Neuronal stem cell (in vitro differentiated cells): ENCODE measurements at regions not wholly inside any gene's neighbourhood (a gene's known extent, or its start where the extent isn't known, plus 50 kb on each side); places are given as distances from the start of the nearest gene placed in this dataset.
"Not testable (repeated sequence)": the region's sequence is repeated elsewhere in the genome, so short reads cannot be mapped to it uniquely, and the experiment has no call there.

ENCODE experiments used
- DNase-seq: peaks from one replicate; pipeline ENCODE4 v3.0.0-alpha.2; 2013; ENCODE audit warnings: low spot score
- H2AFZ ChIP-seq: one replicate; pipeline ENCODE4 v1.6.1; 2013; ENCODE audit warnings: mild to moderate bottlenecking, low read length, inconsistent platforms
- H2AK5ac ChIP-seq: 2 replicates; pipeline ENCODE4 v1.6.1; 2013; ENCODE audit warnings: low read depth, mild to moderate bottlenecking, inconsistent platforms, low read length, moderate library complexity, mixed read lengths
- H2BK120ac ChIP-seq: 2 replicates; pipeline ENCODE4 v1.6.1; 2013; ENCODE audit warnings: low read depth, mild to moderate bottlenecking, inconsistent platforms, low read length, moderate library complexity, mixed read lengths
- H2BK12ac ChIP-seq: one replicate; pipeline ENCODE4 v1.6.1; 2013; ENCODE audit warnings: low read length, inconsistent platforms
- H2BK15ac ChIP-seq: 2 replicates; pipeline ENCODE4 v1.6.1; 2013; ENCODE audit warnings: mild to moderate bottlenecking, low read length, inconsistent platforms, mixed read lengths
- H2BK5ac ChIP-seq: one replicate; pipeline ENCODE4 v1.6.1; 2013; ENCODE audit warnings: inconsistent platforms, mild to moderate bottlenecking, low read length, moderate library complexity
- H3K14ac ChIP-seq: one replicate; pipeline ENCODE4 v1.6.1; 2013; ENCODE audit warnings: low read length, inconsistent platforms
- H3K18ac ChIP-seq: 2 replicates; pipeline ENCODE4 v1.6.1; 2013; ENCODE audit warnings: low read length, inconsistent platforms
- H3K23ac ChIP-seq: 2 replicates; pipeline ENCODE4 v1.6.1; 2013; ENCODE audit warnings: low read depth, mild to moderate bottlenecking, mixed read lengths, low read length, inconsistent platforms; ENCODE audit not compliant: poor library complexity
- H3K27ac ChIP-seq: replicated peaks from 3 replicates; pipeline ENCODE4 v1.5.1; 2013; ENCODE audit warnings: low read length, inconsistent platforms
- H3K27me3 ChIP-seq, 3 experiments: 2 replicates each; pipeline ENCODE4 v1.6.1; 2013; ENCODE audit warnings: low read length in 3 of 3, mild to moderate bottlenecking in 2 of 3, inconsistent platforms in 1 of 3, low read depth in 1 of 3, mixed read lengths in 1 of 3, moderate library complexity in 1 of 3; ENCODE audit not compliant: control insufficient read depth in 3 of 3, insufficient read depth in 3 of 3
- H3K36me3 ChIP-seq, 2 donors: replicated peaks in 1 of 2; 2 replicates each; pipeline ENCODE4 v1.6.1; 2013; ENCODE audit warnings: low read length in 2 of 2; ENCODE audit not compliant: control insufficient read depth in 2 of 2, insufficient read depth in 2 of 2
- H3K4ac ChIP-seq: 2 replicates; pipeline ENCODE4 v1.6.1; 2013; ENCODE audit warnings: inconsistent platforms, mild to moderate bottlenecking, low read length, moderate library complexity
- H3K4me1 ChIP-seq, 2 donors: 1 replicate in 1 of 2; 2 replicates in 1 of 2; pipeline ENCODE4 v1.6.1; 2013; ENCODE audit warnings: low read length in 2 of 2, low read depth in 1 of 2; ENCODE audit not compliant: control insufficient read depth in 2 of 2, insufficient read depth in 1 of 2
- H3K4me2 ChIP-seq: one replicate; pipeline ENCODE4 v1.6.1; 2013; ENCODE audit warnings: mild to moderate bottlenecking, low read length, inconsistent platforms; ENCODE audit not compliant: insufficient read depth, poor library complexity, severe bottlenecking
- H3K4me3 ChIP-seq, 2 donors: 2 replicates each; pipeline ENCODE4 v1.5.1; 2013; ENCODE audit warnings: low read length in 2 of 2, mild to moderate bottlenecking in 2 of 2, inconsistent platforms in 1 of 2, moderate library complexity in 1 of 2
- H3K79me1 ChIP-seq: one replicate; pipeline ENCODE4 v1.6.1; 2013; ENCODE audit warnings: low read depth, mild to moderate bottlenecking, inconsistent platforms, low read length, moderate library complexity
- H3K9ac ChIP-seq: one replicate; pipeline ENCODE4 v1.6.1; 2013; ENCODE audit warnings: mild to moderate bottlenecking, low read depth, low read length, inconsistent platforms; ENCODE audit not compliant: poor library complexity
- H3K9me3 ChIP-seq, 2 donors: replicated peaks in 1 of 2; 2 replicates each; pipeline versions ENCODE3 to v1.6.1; 2013; ENCODE audit warnings: low read length in 2 of 2, mild to moderate bottlenecking in 2 of 2, inconsistent platforms in 1 of 2, low read depth in 1 of 2, mixed read lengths in 1 of 2, moderate library complexity in 1 of 2; ENCODE audit not compliant: control insufficient read depth in 2 of 2, insufficient read depth in 1 of 2
- H4K8ac ChIP-seq: one replicate; pipeline ENCODE4 v1.6.1; 2013; ENCODE audit warnings: low read depth, mild to moderate bottlenecking, inconsistent platforms, low read length, moderate library complexity
- H4K91ac ChIP-seq: one replicate; pipeline ENCODE4 v1.6.1; 2013; ENCODE audit warnings: low read length, low read depth, mild to moderate bottlenecking, inconsistent platforms; ENCODE audit not compliant: poor library complexity
- WGBS, 2 donors: extraction: QIAGEN DNeasy Blood & Tissue Kit; methylation state at CpG; one replicate each; pipeline ENCODE4 v1.1.7; 2013; ENCODE audit warnings: missing lambda C conversion rate in 2 of 2, mixed read lengths in 1 of 2; ENCODE audit not compliant: insufficient read length in 2 of 2, insufficient replicate concordance in 1 of 2; ENCODE audit errors: extremely low coverage in 2 of 2; 5-methylcytosine and 5-hydroxymethylcytosine counted together

DNA sequence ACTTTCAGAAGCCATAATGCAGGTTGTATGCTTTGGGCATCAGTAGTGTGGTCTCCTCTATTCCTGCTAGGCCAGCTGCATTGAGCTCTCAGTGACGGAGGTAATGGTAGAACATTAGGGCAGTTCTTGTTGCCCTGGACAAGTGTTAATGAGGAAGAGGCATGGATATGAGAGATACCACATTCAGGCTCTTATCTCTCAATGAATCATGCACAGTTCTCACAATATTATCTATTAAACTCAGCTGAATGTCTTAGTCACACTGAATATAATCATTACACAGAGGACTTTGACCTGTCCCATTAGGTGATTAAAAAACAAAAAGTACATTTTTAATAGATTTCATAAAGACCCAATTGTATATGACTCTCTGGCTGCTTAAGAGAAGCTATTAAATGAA lies 76.6 kb upstream of the SSBP2 start:
- H3K14ac ChIP-seq = no peak overlapping the region
- H3K9ac ChIP-seq = no peak overlapping the region
- H3K27ac ChIP-seq = no peak overlapping the region
- no peak overlapping the region for H2BK12ac ChIP-seq
- H2AFZ ChIP-seq = no peak overlapping the region
- H2BK5ac ChIP-seq = no peak overlapping the region
- no peak overlapping the region for H3K4ac ChIP-seq
- no peak overlapping the region for H2AK5ac ChIP-seq
- no peaks in the 10 kb centered on the region for H3K79me1 ChIP-seq
- H2BK15ac ChIP-seq = no peak overlapping the region
- H3K36me3 ChIP-seq = no peaks in the 10 kb centered on the region
- no peaks in the 10 kb centered on the region for H3K27me3 ChIP-seq
- H3K4me3 ChIP-seq = no peak overlapping the region
- no peak overlapping the region for H3K23ac ChIP-seq
- no peak overlapping the region for H4K8ac ChIP-seq
- no peak overlapping the region for H2BK120ac ChIP-seq
- no peak overlapping the region for H3K4me2 ChIP-seq
- H3K9me3 ChIP-seq = no peaks in the 10 kb centered on the region
- DNase-seq = no peak
- no peaks in the 10 kb centered on the region for H3K4me1 ChIP-seq
- H4K91ac ChIP-seq = no peak overlapping the region
- no CpG with 5 or more reads among the region's 1 CpG for WGBS, 2 donors
- no peak overlapping the region for H3K18ac ChIP-seq

- no peak overlapping the region for H4K8ac ChIP-seq
- no peak overlapping the region for H3K4me3 ChIP-seq
- H3K4ac ChIP-seq = no peak overlapping the region
- H3K27me3 ChIP-seq = no peaks in the 10 kb centered on the region
- no peaks in the 10 kb centered on the region for H3K36me3 ChIP-seq
- peak overlapping the region; percentile 53 for H2AFZ ChIP-seq
- no peak for DNase-seq
- H3K4me2 ChIP-seq = no peak overlapping the region
- H3K23ac ChIP-seq = no peak overlapping the region
- no peak overlapping the region for H4K91ac ChIP-seq
- H3K4me1 ChIP-seq = no peaks in the 10 kb centered on the region
- no peaks in the 10 kb centered on the region for H3K9me3 ChIP-seq
- no CpG with 5 or more reads among the region's 2 CpGs for WGBS, 2 donors
- no peak overlapping the region for H3K14ac ChIP-seq
- H2AK5ac ChIP-seq = no peak overlapping the region
- no peak overlapping the region for H3K27ac ChIP-seq
- no peak overlapping the region for H2BK120ac ChIP-seq
- H3K9ac ChIP-seq = no peak overlapping the region
- H2BK5ac ChIP-seq = no peak overlapping the region
- no peak overlapping the region for H2BK12ac ChIP-seq
- H2BK15ac ChIP-seq = no peak overlapping the region
- H3K18ac ChIP-seq = no peak overlapping the region
- no peaks in the 10 kb centered on the region for H3K79me1 ChIP-seq
Measured at GRCh38 chr5:81826128-81826527, 75.2 kb upstream of the SSBP2 start.

DNA sequence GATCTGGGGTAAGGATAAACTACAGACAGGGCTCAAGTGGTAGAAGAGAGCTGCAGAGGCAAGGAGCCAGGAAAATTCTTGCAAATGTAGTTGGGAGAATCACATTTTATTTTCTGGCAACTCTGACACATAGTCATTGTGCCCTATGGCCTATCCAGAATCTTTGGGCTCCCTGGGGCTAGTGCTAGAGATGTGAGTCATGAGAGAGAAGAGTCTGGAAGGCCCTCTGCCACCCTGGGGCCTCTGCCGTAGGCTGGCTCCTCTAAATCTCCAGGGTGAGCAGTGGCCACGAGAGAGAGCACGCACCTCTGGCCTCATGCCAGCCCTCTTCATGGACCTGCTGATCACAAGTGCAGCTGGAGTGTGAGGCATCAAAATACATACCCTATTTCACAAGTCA lies 74.3 kb upstream of the SSBP2 start:
- H3K4me2 ChIP-seq = no peak overlapping the region
- H3K27me3 ChIP-seq = no peaks in the 10 kb centered on the region
- H3K4me3 ChIP-seq = no peak overlapping the region
- H2BK15ac ChIP-seq = peak overlapping the region; percentile 55
- no peak overlapping the region for H2AFZ ChIP-seq
- H3K79me1 ChIP-seq = no peaks in the 10 kb centered on the region
- H3K9ac ChIP-seq = no peak overlapping the region
- H2BK120ac ChIP-seq = no peak overlapping the region
- H3K4ac ChIP-seq = no peak overlapping the region
- no peaks in the 10 kb centered on the region for H3K36me3 ChIP-seq
- no peak overlapping the region for H4K8ac ChIP-seq
- H3K4me1 ChIP-seq = no peaks in the 10 kb centered on the region
- H2BK5ac ChIP-seq = no peak overlapping the region
- H3K18ac ChIP-seq = peak overlapping the region; percentile 7
- H2AK5ac ChIP-seq = peak overlapping the region; percentile 70
- H4K91ac ChIP-seq = no peak overlapping the region
- H2BK12ac ChIP-seq = peak overlapping the region; percentile 82
- WGBS, 2 donors = no CpG with 5 or more reads among the region's 3 CpGs
- no peak for DNase-seq
- H3K23ac ChIP-seq = no peak overlapping the region
- no peaks in the 10 kb centered on the region for H3K9me3 ChIP-seq
- no peak overlapping the region for H3K14ac ChIP-seq
- no peak overlapping the region for H3K27ac ChIP-seq

- no CpG with 5 or more reads among the region's 24 CpGs for WGBS, 2 donors
- H3K27ac ChIP-seq, H3K14ac ChIP-seq, H2AK5ac ChIP-seq, H2BK120ac ChIP-seq, H3K4me2 ChIP-seq, H3K18ac ChIP-seq, DNase-seq, H2BK15ac ChIP-seq, H2BK5ac ChIP-seq, H2AFZ ChIP-seq, H3K9me3 ChIP-seq, H3K4me3 ChIP-seq, H3K36me3 ChIP-seq, H3K79me1 ChIP-seq, H3K27me3 ChIP-seq, H3K23ac ChIP-seq, H4K91ac ChIP-seq, H4K8ac ChIP-seq, H3K9ac ChIP-seq, H2BK12ac ChIP-seq, H3K4me1 ChIP-seq, H3K4ac ChIP-seq: not testable (repeated sequence)
Measured at GRCh38 chr5:81823736-81824135, 72.8 kb upstream of the SSBP2 start.
